ENCODE measurements at regions not wholly inside any gene's neighbourhood (a gene's known extent, or its start where the extent isn't known, plus 50 kb on each side); places are given as distances from the start of the nearest gene placed in this dataset.

DNA sequence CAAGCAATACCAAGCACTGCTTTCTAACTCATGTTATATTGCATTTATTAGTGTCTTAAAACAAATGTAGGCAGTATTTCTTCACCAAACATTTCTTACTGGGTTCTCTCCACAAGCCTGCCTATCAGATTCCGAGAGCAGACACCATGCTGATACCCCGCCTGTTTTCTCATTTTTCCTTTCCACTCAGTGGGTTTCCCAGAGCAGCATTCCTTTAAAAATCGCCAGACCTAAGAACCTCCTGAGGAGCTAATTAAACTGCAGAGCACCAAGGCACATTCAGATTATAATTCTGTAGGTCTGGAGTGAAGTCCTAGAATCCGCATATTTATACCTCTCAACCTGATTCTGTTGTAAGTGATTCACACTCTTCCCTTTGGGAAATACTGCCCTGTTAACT, 405.6 kb downstream of the TNS1 start:
- no peak for TF ChIP-seq RAD21 (IDR thresholded peaks at IDR 0.05; ENCODE audit: insufficient read depth, low read depth, low read length)
- TF ChIP-seq DPF2 (IDR thresholded peaks at IDR 0.05), result no peak
- no peak for TF ChIP-seq NR2C1 (IDR thresholded peaks at IDR 0.05)
- TF ChIP-seq TCF12 (IDR thresholded peaks at IDR 0.05; ENCODE audit: low read depth, low read length), result no peak

Data from GM12878 (cell line).